HG03442 (cell line): ENCODE measurements at regions not wholly inside any gene's neighbourhood (a gene's known extent, or its start where the extent isn't known, plus 50 kb on each side); places are given as distances from the start of the nearest gene placed in this dataset.

Experiments
- ATAC-seq: cut with Tn5 transposase; IDR thresholded peaks from one replicate; pipeline ENCODE4 v1.9.1; 2021; ENCODE audit warnings: mild to moderate bottlenecking, moderate library complexity; ENCODE audit not compliant: unreplicated experiment

GRCh38 chr11:134822897-134823296, 410.9 kb upstream of the B3GAT1 start:
- ATAC-seq, result no peak

GRCh38 chr11:134821422-134821821, 409.4 kb upstream of the B3GAT1 start:
- ATAC-seq, result no peak

- no peak for ATAC-seq
Measured at GRCh38 chr11:134819041-134819440, 407.0 kb upstream of the B3GAT1 start.

- no peak for ATAC-seq
Measured at GRCh38 chr11:134818516-134818915, 406.5 kb upstream of the B3GAT1 start.

GRCh38 chr11:134815404-134815803, 403.4 kb upstream of the B3GAT1 start:
- no peak for ATAC-seq

- no peak for ATAC-seq
Measured at GRCh38 chr11:134807997-134808396, 396.0 kb upstream of the B3GAT1 start.

- no peak for ATAC-seq
Measured at GRCh38 chr11:134802598-134802997, 390.6 kb upstream of the B3GAT1 start.

- ATAC-seq, result no peak
Measured at GRCh38 chr11:134802116-134802515, 390.1 kb upstream of the B3GAT1 start.

- no peak for ATAC-seq
Measured at GRCh38 chr11:134801570-134801969, 389.5 kb upstream of the B3GAT1 start.

GRCh38 chr11:134800826-134801225, 388.8 kb upstream of the B3GAT1 start:
- no peak for ATAC-seq

- no peak for ATAC-seq
Measured at GRCh38 chr11:134800130-134800529, 388.1 kb upstream of the B3GAT1 start.

GRCh38 chr11:134799386-134799785, 387.3 kb upstream of the B3GAT1 start:
- no peak for ATAC-seq

- ATAC-seq, result no peak
Measured at GRCh38 chr11:134797411-134798089, 385.5 kb upstream of the B3GAT1 start.

- no peak for ATAC-seq
Measured at GRCh38 chr11:134795017-134795416, 383.0 kb upstream of the B3GAT1 start.

GRCh38 chr11:134794192-134794591, 382.1 kb upstream of the B3GAT1 start:
- no peak for ATAC-seq

GRCh38 chr11:134792677-134793076, 380.6 kb upstream of the B3GAT1 start:
- ATAC-seq, result no peak

GRCh38 chr11:134792044-134792443, 380.0 kb upstream of the B3GAT1 start:
- no peak for ATAC-seq

GRCh38 chr11:134791102-134791501, 379.1 kb upstream of the B3GAT1 start:
- ATAC-seq, result no peak

GRCh38 chr11:134789104-134789503, 377.1 kb upstream of the B3GAT1 start:
- ATAC-seq, result no peak

- no peak for ATAC-seq
Measured at GRCh38 chr11:134786636-134787035, 374.6 kb upstream of the B3GAT1 start.

- no peak for ATAC-seq
Measured at GRCh38 chr11:134785660-134786284, 373.7 kb upstream of the B3GAT1 start.

- no peak for ATAC-seq
Measured at GRCh38 chr11:134785059-134785458, 373.0 kb upstream of the B3GAT1 start.

GRCh38 chr11:134784568-134784967, 372.5 kb upstream of the B3GAT1 start:
- no peak for ATAC-seq
